ENCODE measurements at regions not wholly inside any gene's neighbourhood (a gene's known extent, or its start where the extent isn't known, plus 50 kb on each side); places are given as distances from the start of the nearest gene placed in this dataset.
"Not testable (repeated sequence)": the region's sequence is repeated elsewhere in the genome, so short reads cannot be mapped to it uniquely, and the experiment has no call there.

- not testable (repeated sequence) for TF ChIP-seq CTCF (IDR thresholded peaks at IDR 0.05; ENCODE audit: insufficient read depth, low read depth, low read length); EZH2 (IDR thresholded peaks at IDR 0.05; ENCODE audit: insufficient read depth, low read length)
These were observed 133.9 kb downstream of the AREG start for GRCh38 chr4:74578865-74579264.
